Stimulated activated effector memory CD8-positive, alpha-beta T cell treated with anti-CD3 and anti-CD28 coated beads, Interleukin-12 subunit alpha, Interleukin-12 subunit beta, amount 100 ng/mL, for 72 hours (primary cell): ENCODE measurements at regions not wholly inside any gene's neighbourhood (a gene's known extent, or its start where the extent isn't known, plus 50 kb on each side); places are given as distances from the start of the nearest gene placed in this dataset.
"Not testable (repeated sequence)": the region's sequence is repeated elsewhere in the genome, so short reads cannot be mapped to it uniquely, and the experiment has no call there.

Experiments
- ATAC-seq: fragments of 150-1000 bp; cut with Tn5 transposase; 2 replicates; pipeline ENCODE4 v1.10.0; 2021
- DNase-seq, 2 donors: peaks; one replicate each; pipeline ENCODE4 v3.0.0; 2021 to 2022; ENCODE audit warnings: low spot score in 2 of 2
- H3K27ac Mint-ChIP-seq: one replicate; pipeline ENCODE4 v1.8.0; 2022; ENCODE audit warnings: mild to moderate bottlenecking, mixed read lengths
- H3K36me3 Mint-ChIP-seq: one replicate; pipeline ENCODE4 v1.8.0; 2022; ENCODE audit warnings: mild to moderate bottlenecking, mixed read lengths
- H3K4me1 Mint-ChIP-seq: one replicate; pipeline ENCODE4 v1.8.0; 2022; ENCODE audit warnings: mixed read lengths
- H3K4me3 Mint-ChIP-seq: one replicate; pipeline ENCODE4 v1.8.0; 2022; ENCODE audit warnings: mild to moderate bottlenecking, mixed read lengths
- H3K9me3 Mint-ChIP-seq: one replicate; pipeline ENCODE4 v1.8.0; 2022; ENCODE audit warnings: mixed read lengths

DNA sequence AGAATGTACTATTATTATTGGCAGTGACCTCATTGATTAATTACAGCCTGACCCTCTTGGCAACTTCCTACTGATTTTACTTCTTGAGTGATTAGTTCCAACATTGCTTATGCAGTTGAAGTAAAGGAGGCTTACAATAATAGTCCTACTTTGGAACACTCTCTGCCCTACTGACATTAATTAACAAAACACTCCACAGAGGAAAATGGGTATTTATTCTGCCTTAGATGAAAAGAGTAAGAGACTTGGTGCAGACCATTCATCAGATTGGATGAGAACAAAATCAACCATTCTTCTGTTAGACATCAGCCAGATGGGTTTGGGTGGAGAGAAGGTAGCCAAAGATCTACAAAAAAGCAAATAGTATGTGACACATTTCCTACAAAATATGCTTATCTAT is 363.8 kb downstream of the FAT3 start:
- Mint-ChIP-seq H3K36me3 (no peaks in the 10 kb centered on the region), H3K27ac (no peak overlapping the region), H3K4me1 (no peaks in the 10 kb centered on the region), H3K4me3 (no peak overlapping the region), H3K9me3 (peaks cover 6% of the 10 kb centered on the region)
- ATAC-seq (no peak), DNase-seq (no peak)

DNA sequence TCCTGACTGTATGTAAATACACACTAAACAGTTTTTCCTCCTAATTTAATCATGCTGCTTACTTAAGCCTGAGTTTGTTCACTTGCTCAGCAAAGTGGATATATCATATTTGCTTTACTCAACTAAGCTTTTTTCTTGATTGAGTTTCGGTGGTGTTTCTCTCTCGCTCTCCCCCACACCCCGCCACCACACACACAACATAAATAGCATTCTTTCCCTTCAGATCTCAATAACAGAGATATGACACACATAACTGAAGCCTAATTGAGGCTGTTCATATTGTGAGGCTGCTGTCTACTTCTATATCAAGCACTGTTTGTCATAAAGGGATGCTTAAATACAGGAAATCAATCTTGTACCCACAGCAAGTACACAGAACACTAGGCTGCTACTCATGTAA is 364.9 kb downstream of the FAT3 start:
- no peaks in the 10 kb centered on the region for H3K36me3 Mint-ChIP-seq
- no peak for ATAC-seq
- DNase-seq = no peak
- no peak overlapping the region for H3K27ac Mint-ChIP-seq
- H3K9me3 Mint-ChIP-seq = peaks cover 6% of the 10 kb centered on the region
- no peaks in the 10 kb centered on the region for H3K4me1 Mint-ChIP-seq
- H3K4me3 Mint-ChIP-seq = no peak overlapping the region

DNA sequence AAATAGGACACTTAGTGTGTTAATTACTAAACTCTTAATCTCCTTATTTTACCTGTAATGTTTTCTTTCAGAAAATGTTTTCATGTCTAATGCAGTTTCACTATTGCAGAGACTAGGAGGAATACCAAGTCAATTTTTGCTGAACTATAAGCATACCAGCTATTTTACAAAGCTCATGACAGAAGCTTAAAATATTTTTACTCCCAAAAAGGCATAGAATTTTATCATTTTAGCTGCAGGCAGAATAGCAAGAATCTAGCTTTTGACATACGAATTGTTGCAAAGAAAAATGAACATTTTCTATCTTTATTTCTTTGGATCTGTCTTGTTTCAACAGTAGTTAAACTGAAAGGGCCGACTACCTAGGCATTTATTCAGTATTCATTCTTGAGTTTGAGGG is 366.9 kb downstream of the FAT3 start:
- no peak for DNase-seq
- Mint-ChIP-seq H3K27ac (no peak overlapping the region), H3K4me1 (no peaks in the 10 kb centered on the region), H3K9me3 (peaks cover 6% of the 10 kb centered on the region), H3K4me3 (no peak overlapping the region), H3K36me3 (no peaks in the 10 kb centered on the region)
- ATAC-seq = no peak

DNA sequence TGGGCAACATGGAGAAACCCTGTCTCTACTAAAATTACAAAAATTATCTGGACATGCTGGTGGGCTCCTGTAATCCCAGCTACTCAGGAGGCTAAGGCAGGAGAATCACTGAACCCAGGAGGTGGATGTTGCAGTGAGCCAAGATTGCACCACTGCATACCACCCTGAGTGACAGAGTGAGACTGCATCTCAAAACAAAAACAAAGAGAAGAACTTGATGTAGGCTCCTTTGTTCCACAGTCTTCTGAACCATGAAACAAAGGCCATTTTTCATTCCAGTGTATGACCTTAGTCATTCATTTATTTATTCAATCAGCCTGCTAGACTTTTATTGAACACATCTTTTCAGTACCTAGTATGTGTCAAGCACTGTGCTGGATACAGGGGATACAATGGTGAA is 369.6 kb downstream of the FAT3 start:
- Mint-ChIP-seq H3K4me3 (no peak overlapping the region), H3K36me3 (no peaks in the 10 kb centered on the region), H3K27ac (no peak overlapping the region), H3K4me1 (no peaks in the 10 kb centered on the region), H3K9me3 (peaks cover 8% of the 10 kb centered on the region)
- ATAC-seq (no peak), DNase-seq (no peak)

DNA sequence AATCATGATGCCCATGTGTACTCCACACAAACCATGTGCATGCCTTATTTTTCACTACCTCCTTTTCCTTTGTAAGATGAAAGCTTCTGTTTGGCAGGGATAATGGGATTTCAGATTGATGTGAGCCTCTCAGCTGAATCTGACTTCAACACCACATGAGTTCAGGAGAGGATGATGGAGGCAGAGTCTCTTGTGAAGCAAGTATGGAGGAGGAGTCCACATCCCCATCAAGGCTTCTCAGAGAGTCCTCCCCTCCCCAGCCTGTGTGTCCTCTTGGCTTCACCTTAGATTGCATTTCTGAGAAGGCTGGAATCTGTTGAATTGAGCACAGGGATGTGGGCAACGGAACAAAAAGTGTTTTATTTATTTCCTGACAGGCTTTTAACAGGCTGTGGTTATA is 370.4 kb downstream of the FAT3 start:
- no peak for ATAC-seq
- Mint-ChIP-seq H3K4me3 (no peak overlapping the region), H3K27ac (no peak overlapping the region), H3K4me1 (no peaks in the 10 kb centered on the region), H3K9me3 (peaks cover 7% of the 10 kb centered on the region), H3K36me3 (no peaks in the 10 kb centered on the region)
- DNase-seq = no peak

DNA sequence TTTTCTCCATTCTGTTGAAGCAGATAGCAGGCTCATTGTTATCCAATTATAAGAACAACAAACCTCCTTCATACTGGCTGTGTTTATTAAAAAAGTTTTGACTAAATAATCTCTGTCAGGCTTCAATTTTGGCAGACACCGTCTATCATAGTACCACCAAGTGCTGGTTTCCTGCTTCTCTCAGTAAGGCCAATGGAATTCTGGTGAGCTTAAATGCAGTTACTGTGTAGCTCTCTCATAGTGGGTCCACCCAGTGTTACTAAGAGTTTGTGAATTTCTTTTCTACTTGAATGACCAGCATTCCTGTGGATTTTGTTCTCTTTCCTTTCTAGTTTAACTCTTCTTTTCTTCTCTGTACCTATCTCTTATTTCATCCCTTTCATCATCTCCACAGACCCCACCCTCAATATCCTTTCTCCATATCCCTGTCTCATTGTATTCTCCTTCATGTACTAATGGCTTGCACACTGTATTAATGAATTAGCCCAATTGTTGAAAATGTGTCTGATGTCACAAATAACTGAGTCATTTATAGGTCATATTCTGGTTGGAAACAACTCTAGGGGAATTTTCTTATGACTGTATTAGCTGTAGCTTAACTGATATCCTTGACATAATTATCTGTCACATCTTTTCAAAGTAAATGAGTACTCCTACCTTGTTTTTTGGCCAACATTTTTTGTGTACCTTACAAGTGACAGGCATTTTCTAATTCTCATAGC is 372.1 kb downstream of the FAT3 start:
- no peaks in the 10 kb centered on the region for H3K4me1 Mint-ChIP-seq
- no peaks in the 10 kb centered on the region for H3K36me3 Mint-ChIP-seq
- peaks cover 12% of the 10 kb centered on the region for H3K9me3 Mint-ChIP-seq
- DNase-seq = no peak
- no peak overlapping the region for H3K4me3 Mint-ChIP-seq
- no peak for ATAC-seq
- no peak overlapping the region for H3K27ac Mint-ChIP-seq

DNA sequence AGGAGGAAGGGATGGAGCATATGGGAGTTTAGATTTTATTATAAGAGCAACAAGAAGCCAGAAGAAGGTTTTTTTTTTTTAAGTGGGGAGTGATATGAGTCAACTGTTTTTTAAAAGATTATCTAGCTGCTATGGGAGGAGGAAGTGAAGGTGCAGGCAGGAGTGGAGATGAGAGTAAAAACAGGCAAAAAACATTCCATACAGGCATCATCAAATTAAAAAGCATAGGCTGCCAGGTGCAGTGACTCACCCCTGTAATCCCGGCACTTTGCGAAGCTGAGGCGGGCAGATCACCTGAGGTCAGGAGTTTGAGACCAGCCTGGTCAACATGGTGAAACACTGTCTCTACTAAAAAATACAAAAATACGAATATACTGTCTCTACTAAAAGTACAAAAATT is 368.4 kb upstream of the MTNR1B start:
- no peaks in the 10 kb centered on the region for H3K4me1 Mint-ChIP-seq
- H3K36me3 Mint-ChIP-seq = no peaks in the 10 kb centered on the region
- no peak overlapping the region for H3K4me3 Mint-ChIP-seq
- peaks cover 17% of the 10 kb centered on the region for H3K9me3 Mint-ChIP-seq
- no peak for ATAC-seq
- no peak overlapping the region for H3K27ac Mint-ChIP-seq
- DNase-seq = no peak

DNA sequence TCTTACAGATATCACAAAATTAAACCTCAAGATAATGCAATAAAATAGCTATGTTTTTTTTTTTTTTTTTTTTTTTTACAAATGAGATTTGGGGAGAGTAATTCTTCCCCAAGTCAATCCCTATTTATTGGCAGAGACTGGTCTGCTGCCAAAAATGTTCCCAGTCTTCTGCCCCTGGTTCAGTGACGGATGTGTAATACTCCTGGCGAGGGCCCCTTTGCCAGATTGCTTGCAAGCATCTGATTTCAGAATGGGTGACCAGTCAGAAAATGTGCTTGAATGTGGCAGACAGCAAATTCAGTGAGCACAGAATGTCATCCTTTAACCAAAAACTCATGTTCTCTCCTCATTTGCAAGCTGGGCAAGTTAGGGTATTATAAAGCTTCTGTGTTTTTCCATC is 363.8 kb upstream of the MTNR1B start:
- Mint-ChIP-seq H3K9me3 (peaks cover 12% of the 10 kb centered on the region), H3K36me3 (no peaks in the 10 kb centered on the region), H3K4me3 (no peak overlapping the region), H3K4me1 (no peaks in the 10 kb centered on the region), H3K27ac (no peak overlapping the region)
- ATAC-seq (no peak), DNase-seq (no peak)

DNA sequence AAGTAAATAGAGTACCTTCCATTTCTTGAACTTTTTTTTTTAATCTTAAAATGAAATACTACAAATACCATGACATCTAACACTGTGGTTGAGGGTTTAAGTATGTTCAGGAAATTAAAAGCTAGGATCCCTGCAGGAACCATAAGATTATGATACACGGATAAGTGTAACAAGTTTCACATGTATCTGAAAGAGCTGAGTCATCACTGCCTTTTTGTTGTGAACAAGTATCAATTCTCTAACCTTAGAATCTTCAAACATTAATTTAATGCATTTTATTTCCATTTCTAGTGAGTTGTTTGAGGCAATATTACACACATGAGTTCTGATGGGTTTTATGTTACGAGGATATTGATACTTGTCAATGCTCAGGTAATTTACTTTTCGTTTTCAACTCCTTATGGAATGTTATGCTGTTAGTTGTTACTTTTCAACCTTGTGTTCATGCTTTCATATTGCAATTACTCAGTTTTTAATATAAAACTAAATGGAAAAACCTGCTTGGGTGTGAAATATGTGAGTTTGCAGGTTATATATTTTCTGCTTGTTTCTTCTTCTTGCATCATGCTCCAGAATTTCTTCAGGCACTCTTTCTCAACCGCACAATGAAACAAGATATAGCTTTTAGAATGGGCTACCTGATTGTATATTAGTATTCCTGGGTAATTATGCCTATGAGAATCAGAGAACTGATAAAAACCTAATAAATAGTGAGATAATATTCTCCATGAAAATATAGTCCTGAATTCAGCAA is 361.3 kb upstream of the MTNR1B start:
- ATAC-seq = no peak
- no peak overlapping the region for H3K4me3 Mint-ChIP-seq
- H3K27ac Mint-ChIP-seq = no peak overlapping the region
- H3K4me1 Mint-ChIP-seq = no peaks in the 10 kb centered on the region
- peaks cover 8% of the 10 kb centered on the region for H3K9me3 Mint-ChIP-seq
- no peak for DNase-seq
- no peaks in the 10 kb centered on the region for H3K36me3 Mint-ChIP-seq

DNA sequence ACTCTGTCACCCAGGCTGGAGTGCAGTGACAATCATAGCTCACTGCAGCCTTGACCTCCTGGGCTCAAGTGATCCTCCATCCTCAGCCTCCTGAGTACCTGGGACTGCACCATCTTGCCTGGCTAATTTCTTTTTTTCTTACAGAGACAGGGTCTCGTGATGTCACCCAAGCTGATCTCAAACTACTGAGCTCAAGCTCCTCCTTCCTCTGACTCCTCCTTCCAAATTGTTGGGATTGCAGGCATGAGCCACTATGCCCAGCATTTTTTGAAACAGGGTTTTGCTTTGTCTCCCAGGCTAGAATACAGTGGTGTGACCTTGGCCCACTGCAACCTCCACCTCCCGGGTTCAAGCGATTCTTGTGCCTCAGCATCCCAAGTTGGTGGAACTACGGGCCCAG is 358.3 kb upstream of the MTNR1B start:
- Mint-ChIP-seq H3K36me3 (no peaks in the 10 kb centered on the region), H3K9me3 (no peaks in the 10 kb centered on the region), H3K27ac (no peak overlapping the region), H3K4me3 (no peak overlapping the region), H3K4me1 (no peaks in the 10 kb centered on the region)
- ATAC-seq (no peak), DNase-seq (no peak)

DNA sequence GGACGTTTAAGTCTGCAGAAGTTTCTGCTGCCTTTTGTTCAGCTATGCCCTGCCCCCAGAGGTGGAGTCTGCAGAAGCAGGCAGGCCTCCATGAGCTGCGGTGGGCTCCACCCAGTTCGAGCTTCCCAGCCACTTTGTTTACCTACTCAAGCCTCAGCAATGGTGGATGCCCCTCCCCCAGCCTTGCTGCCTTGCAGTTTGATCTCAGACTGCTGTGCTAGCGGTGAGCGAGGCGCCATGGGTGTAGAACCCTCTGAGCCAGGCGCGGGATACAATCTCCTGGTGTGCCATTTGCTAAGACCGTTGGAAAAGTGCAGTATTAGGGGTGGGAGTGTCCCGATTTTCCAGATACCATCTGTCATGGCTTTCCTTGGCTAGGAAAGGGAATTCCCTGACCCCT is 351.4 kb upstream of the MTNR1B start:
- H3K9me3 Mint-ChIP-seq, H3K4me3 Mint-ChIP-seq, H3K27ac Mint-ChIP-seq, DNase-seq, H3K36me3 Mint-ChIP-seq, H3K4me1 Mint-ChIP-seq, ATAC-seq: not testable (repeated sequence)

DNA sequence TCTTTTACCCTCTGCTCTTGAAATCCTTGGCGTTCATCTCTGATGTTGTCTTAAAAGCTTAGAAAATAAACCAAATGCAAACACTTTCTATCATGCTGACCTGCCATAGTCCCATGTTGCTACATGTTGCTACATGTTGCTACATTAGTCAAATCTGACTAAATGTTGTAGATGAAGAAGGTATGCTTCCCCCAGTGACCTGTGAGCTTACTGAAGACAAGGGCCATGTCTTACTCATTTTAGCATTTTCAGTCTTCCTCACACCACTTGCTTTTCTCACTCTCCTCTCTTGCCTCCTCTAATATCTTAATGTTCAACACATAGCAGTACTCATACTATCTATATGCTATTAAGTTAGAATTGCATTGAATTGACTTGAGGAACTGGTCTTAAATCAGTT is 346.4 kb upstream of the MTNR1B start:
- peak; percentile 21 for ATAC-seq
- Mint-ChIP-seq H3K36me3 (no peaks in the 10 kb centered on the region), H3K4me3 (no peak overlapping the region), H3K4me1 (no peaks in the 10 kb centered on the region), H3K27ac (no peak overlapping the region), H3K9me3 (peaks cover 11% of the 10 kb centered on the region)
- no peak for DNase-seq

DNA sequence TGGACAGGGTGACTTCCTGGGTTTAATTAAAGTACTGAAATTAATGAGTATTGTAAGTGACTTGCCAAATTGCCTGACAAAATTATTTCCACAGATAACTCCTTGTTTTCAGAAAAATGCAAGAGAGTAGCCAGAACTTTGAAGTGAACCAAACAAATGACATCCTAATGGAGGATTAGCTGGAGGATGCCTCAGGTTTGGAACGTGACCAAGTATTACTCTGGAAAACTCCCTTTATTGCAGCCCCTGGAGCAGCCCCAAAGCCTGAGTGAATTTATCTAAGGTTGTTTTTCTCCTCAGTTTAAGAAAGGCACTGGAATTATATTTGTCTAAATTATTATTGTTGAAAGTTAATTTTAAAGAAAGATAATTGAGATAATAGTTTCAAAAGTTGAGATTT is 343.6 kb upstream of the MTNR1B start:
- DNase-seq = no peak
- peaks cover 12% of the 10 kb centered on the region for H3K9me3 Mint-ChIP-seq
- no peak overlapping the region for H3K27ac Mint-ChIP-seq
- H3K4me1 Mint-ChIP-seq = no peaks in the 10 kb centered on the region
- no peaks in the 10 kb centered on the region for H3K36me3 Mint-ChIP-seq
- ATAC-seq = no peak
- H3K4me3 Mint-ChIP-seq = no peak overlapping the region

DNA sequence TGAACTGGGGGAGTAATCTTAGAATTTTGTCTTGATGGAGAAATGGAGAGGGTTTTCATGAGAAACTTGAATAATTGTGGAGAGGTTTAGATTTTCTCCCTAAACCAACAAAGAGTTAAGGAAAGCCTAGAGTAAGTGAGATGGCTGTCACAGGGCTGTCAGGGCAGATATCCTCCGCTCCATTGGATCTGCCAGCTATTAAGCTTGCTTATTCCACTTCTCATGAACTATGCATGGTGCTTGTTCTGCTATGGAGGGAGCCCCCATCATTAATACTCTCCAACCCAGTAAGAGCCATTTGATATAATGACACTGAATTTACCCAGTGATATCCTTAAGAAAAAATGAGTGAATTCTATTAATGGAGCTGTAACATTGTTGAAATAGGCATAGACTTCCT is 342.8 kb upstream of the MTNR1B start:
- Mint-ChIP-seq H3K36me3 (no peaks in the 10 kb centered on the region), H3K9me3 (peaks cover 12% of the 10 kb centered on the region), H3K4me1 (no peaks in the 10 kb centered on the region), H3K27ac (no peak overlapping the region), H3K4me3 (no peak overlapping the region)
- ATAC-seq (no peak), DNase-seq (no peak)

DNA sequence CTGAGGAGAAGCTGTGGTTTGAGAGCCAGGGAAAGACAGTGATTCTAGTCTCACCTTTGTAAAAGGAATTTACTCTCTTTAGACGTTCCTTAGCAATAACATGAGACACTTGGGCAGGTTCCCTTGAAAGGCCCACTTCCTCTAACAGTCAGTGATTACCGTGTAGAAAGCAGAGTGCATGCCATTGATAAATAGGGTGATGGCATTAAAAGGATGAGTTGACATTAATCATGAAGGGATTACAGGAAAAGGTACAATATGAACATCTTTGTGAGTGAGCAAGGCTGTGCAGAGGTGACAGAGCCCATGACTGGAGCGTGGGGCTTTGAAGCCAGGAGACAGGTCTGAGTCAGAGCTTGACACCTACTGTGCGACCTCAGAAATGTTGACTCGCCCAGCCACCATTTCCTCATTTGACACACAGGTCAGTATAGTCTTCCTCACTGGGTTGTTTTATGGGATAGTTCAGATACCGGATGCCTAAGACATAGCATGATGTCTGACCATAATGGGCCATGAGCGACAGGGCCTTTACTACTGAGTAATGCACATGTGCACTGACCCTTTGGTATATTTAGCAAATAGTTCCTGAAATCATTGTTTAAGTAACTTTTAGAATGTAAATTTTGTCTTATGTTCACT is 341.7 kb upstream of the MTNR1B start:
- Mint-ChIP-seq H3K9me3 (peaks cover 12% of the 10 kb centered on the region), H3K27ac (no peak overlapping the region), H3K4me1 (no peaks in the 10 kb centered on the region), H3K4me3 (no peak overlapping the region), H3K36me3 (no peaks in the 10 kb centered on the region)
- DNase-seq (no peak), ATAC-seq (peak; percentile 55)
